Esophagus (tissue), 2 donors: ENCODE measurements at regions not wholly inside any gene's neighbourhood (a gene's known extent, or its start where the extent isn't known, plus 50 kb on each side); places are given as distances from the start of the nearest gene placed in this dataset.

ENCODE experiments used
- H3K27ac ChIP-seq, 2 donors: one replicate each; pipeline ENCODE4 v1.5.1; 2013; ENCODE audit warnings: low read depth in 2 of 2, mild to moderate bottlenecking in 2 of 2, inconsistent platforms in 1 of 2, low read length in 1 of 2, moderate library complexity in 1 of 2
- H3K27me3 ChIP-seq, 2 donors: one replicate each; pipeline ENCODE4 v1.6.1; 2013; ENCODE audit warnings: low read length in 2 of 2, control low read depth in 1 of 2, mild to moderate bottlenecking in 1 of 2; ENCODE audit not compliant: insufficient read depth in 2 of 2, control insufficient read depth in 1 of 2
- H3K36me3 ChIP-seq, 2 donors: one replicate each; pipeline ENCODE4 v1.6.1; 2013; ENCODE audit warnings: low read length in 1 of 2; ENCODE audit not compliant: control insufficient read depth in 2 of 2, insufficient read depth in 2 of 2
- H3K4me1 ChIP-seq, 2 donors: one replicate each; pipeline ENCODE4 v1.6.1; 2013; ENCODE audit warnings: low read length in 1 of 2; ENCODE audit not compliant: control insufficient read depth in 2 of 2, insufficient read depth in 2 of 2
- H3K4me3 ChIP-seq, 2 donors: one replicate each; pipeline ENCODE4 v1.5.1; 2013; ENCODE audit warnings: low read length in 2 of 2, mild to moderate bottlenecking in 2 of 2, low read depth in 1 of 2, moderate library complexity in 1 of 2
- H3K9me3 ChIP-seq, 2 donors: one replicate each; pipeline ENCODE4 v1.6.1; 2013; ENCODE audit warnings: mild to moderate bottlenecking in 2 of 2, low read depth in 1 of 2, low read length in 1 of 2, moderate library complexity in 1 of 2; ENCODE audit not compliant: control insufficient read depth in 2 of 2, insufficient read depth in 1 of 2
- WGBS, 2 donors: extraction: QIAGEN DNeasy Blood & Tissue Kit; methylation state at CpG; one replicate each; pipeline ENCODE4 v1.1.7; 2013; 5-methylcytosine and 5-hydroxymethylcytosine counted together
- donor health status: healthy with polysubstance abuse.
- donor health status: Bipolar disorder and iron deficiency.

DNA sequence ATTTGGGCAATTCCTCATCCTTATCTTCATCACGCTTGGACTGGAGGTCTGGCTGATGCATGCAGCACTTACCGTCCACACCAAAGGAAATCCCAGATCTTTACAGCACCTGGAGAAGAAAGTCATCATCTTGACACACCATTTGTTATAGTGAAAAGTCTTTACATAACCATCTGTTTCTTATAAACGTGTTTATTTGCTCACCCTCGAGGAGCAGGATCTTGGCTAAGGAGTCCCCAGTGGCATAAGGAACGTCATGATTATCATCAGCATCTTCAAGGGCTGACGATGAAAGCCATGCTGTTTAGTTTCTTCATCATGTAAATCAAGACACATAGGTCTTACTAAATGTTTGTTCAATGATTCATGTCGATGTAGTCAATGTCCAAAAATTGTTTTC lies 248.8 kb upstream of the ELAC2 start:
- 32 to 38% methylated on average over 7 of the region's 7 CpGs for WGBS, 2 donors
- no peak overlapping the region for H3K27ac ChIP-seq
- H3K4me3 ChIP-seq, result no peak overlapping the region
- H3K27me3 ChIP-seq, result no peaks in the 10 kb centered on the region
- no peaks in the 10 kb centered on the region for H3K9me3 ChIP-seq
- H3K4me1 ChIP-seq, result no peaks in the 10 kb centered on the region
- H3K36me3 ChIP-seq, result no peaks in the 10 kb centered on the region

DNA sequence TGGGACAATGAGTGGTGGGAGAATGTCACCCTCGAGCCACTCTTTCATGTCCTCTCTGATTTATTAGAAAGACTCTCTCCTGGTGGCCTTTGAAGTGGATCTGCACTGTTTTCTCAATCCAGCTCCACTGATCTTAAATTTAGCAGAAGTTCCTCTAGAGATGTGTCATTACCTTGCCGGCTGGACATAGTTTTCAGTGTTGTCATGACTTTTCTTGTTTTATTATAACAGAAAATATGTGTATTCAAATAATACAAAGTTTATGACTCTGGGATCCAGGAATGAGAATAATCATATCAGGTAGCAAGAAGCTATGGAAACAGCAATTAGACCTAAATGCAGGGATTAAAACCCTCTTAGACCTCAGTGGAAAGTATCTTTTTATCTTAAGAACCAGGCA lies 247.5 kb upstream of the ELAC2 start:
- no peak overlapping the region for H3K4me3 ChIP-seq

DNA sequence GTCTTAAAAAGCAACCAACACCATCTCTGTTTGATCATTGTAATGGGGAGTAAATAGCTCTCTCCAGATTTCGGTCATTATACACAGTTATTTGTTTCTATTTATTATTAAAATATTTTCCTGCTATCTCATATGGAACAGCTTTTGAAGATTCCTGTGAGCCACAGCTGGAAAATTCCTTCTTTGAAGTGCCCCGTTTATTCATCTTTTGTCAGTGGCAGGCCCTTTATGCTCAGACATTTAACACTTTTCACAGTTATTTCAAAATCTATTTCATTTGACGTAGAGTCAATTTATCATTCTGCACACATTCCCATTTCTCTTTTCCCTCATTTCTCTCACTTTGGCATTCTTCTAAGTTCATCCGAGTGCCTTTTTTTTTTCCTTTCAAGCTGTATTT lies 245.9 kb upstream of the ELAC2 start:
- Histone ChIP-seq H3K27me3 (no peaks in the 10 kb centered on the region), H3K4me1 (no peaks in the 10 kb centered on the region), H3K36me3 (no peaks in the 10 kb centered on the region), H3K4me3 (no peak overlapping the region), H3K27ac (no peak overlapping the region), H3K9me3 (no peaks in the 10 kb centered on the region)
- 55 to 57% methylated on average over 4 of the region's 4 CpGs for WGBS, 2 donors

More for the DNA sequence above, 247.5 kb upstream of the ELAC2 start:
- WGBS, 2 donors, result 55 to 61% methylated on average over 2 of the region's 2 CpGs
- Histone ChIP-seq H3K4me1 (no peaks in the 10 kb centered on the region), H3K27me3 (no peaks in the 10 kb centered on the region), H3K9me3 (no peaks in the 10 kb centered on the region), H3K36me3 (no peaks in the 10 kb centered on the region), H3K27ac (no peak overlapping the region)

DNA sequence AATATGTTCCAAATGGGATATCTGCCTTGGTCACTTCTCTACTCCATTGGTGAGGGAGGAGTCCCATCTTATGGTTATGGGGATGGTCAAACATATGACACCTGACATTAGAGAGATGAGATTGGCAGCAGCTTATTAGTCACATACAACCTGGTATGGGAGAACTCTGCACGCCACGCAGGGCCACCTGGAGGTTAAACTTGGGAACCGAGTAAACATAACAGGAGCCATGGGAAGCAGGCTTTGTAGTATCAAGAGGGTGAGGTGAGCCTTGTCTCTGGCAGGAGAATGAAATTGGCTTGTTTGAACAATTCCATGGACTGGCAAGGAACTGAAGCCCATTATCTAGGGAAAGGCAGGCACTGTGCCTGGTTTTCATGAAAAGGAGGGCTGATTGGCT lies 238.7 kb upstream of the ELAC2 start:
- Histone ChIP-seq H3K36me3 (no peaks in the 10 kb centered on the region), H3K27me3 (no peaks in the 10 kb centered on the region), H3K4me1 (no peaks in the 10 kb centered on the region), H3K27ac (no peak overlapping the region), H3K9me3 (no peaks in the 10 kb centered on the region), H3K4me3 (no peak overlapping the region)
- 80 to 82% methylated on average over 3 of the region's 3 CpGs for WGBS, 2 donors

DNA sequence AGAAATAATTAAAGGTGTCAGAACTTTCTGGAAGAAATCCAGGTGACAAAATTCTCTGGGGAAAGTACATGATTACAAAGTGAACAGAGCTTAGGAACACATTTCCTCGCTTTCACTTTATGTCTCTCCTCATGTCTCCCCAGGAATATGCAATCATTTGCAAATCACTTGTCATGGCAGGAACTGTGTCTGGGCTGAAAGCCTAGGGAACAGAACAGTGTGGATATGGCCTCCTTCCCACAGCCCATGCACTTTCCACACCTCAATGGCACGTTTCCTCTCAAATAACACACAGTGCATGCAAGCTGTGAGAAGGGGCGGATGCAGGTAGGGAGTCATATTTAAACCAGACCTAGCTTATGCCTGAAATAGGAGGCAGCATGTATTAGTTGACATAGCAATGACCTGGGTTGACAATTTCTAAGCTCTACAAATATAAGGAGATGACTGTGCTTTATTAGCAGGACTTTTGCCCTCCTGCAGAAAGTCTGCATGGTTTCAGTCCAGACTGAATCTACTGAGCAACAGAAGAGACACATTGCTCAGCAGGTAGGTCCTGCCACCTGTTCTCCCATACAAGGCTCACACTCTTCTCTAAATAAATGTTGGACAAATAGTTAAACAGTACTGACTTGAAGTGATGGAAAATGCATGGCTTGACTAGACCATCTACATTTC lies 236.0 kb upstream of the ELAC2 start:
- no peaks in the 10 kb centered on the region for H3K36me3 ChIP-seq
- 65 to 68% methylated on average over 3 of the region's 3 CpGs for WGBS, 2 donors
- H3K4me1 ChIP-seq, result no peaks in the 10 kb centered on the region
- no peak overlapping the region for H3K27ac ChIP-seq
- no peaks in the 10 kb centered on the region for H3K9me3 ChIP-seq
- H3K4me3 ChIP-seq, result no peak overlapping the region
- H3K27me3 ChIP-seq, result no peaks in the 10 kb centered on the region

DNA sequence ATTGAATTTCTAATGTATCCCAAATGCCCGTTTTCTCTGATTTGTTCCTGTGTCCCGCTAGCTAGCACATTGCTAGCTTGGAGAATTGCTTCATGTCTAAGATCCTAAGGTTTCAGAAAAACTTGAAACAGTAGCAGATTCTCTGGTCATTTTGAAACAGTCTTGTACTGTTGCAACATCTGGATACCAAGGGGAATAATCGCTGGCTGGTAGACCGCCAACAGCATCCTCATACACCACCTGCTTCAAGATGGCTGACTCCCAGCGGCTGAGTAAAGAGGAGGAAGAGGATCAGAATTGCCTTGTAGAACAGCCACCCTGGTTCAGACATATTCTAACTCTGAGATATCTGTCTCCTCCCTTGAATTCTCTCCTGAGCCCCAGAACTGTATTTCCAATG lies 226.7 kb upstream of the ELAC2 start:
- Histone ChIP-seq H3K9me3 (no peaks in the 10 kb centered on the region), H3K27ac (no peak overlapping the region), H3K36me3 (no peaks in the 10 kb centered on the region), H3K4me3 (no peak overlapping the region), H3K4me1 (no peaks in the 10 kb centered on the region), H3K27me3 (no peaks in the 10 kb centered on the region)
- 77 to 86% methylated on average over 5 of the region's 5 CpGs for WGBS, 2 donors

DNA sequence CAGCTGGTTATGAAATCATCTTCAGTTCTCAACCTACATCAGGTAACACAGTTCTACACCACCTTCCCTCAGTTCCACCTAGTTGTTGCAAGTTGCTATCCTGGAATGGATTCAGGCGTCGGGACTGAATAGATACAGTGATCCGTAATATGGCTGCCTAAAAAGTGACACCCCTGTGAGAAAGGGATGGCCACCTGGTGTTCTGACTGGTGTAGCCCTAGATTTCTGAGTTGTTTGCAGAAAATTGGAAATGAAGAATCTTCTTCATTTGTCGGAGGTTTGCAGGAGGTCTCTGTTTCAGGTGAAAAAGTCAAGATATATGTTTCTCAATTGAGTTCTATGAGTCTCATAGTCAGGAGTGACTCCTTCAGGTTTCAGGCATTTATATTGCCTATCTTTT lies 225.8 kb upstream of the ELAC2 start:
- Histone ChIP-seq H3K9me3 (no peaks in the 10 kb centered on the region), H3K27me3 (no peaks in the 10 kb centered on the region), H3K4me3 (no peak overlapping the region), H3K36me3 (no peaks in the 10 kb centered on the region), H3K4me1 (no peaks in the 10 kb centered on the region), H3K27ac (no peak overlapping the region)
- 80 to 92% methylated on average over 4 of the region's 4 CpGs for WGBS, 2 donors

DNA sequence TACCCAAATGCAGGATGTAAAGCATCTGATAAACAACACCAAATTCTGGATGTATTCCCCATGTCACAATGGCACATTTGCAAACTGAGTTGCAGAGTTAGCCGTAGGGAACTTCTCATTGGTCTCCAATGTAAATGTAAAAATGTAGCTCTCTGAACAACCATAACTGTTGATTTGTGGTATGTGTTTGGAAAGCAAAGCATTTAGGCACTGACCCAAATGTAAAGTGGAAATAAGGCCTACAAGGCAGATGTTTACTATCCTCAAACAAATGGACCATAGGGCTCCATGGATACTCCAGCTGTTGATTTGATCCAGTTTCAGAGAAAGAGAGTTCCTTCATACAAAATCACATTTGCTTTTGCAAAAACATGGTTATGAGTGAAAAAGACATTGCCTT lies 223.0 kb upstream of the ELAC2 start:
- H3K36me3 ChIP-seq, result no peaks in the 10 kb centered on the region
- H3K9me3 ChIP-seq, result no peaks in the 10 kb centered on the region
- H3K27ac ChIP-seq, result no peak overlapping the region
- H3K27me3 ChIP-seq, result no peaks in the 10 kb centered on the region
- 81 to 82% methylated on average over 1 of the region's 1 CpG for WGBS, 2 donors
- H3K4me1 ChIP-seq, result no peaks in the 10 kb centered on the region
- no peak overlapping the region for H3K4me3 ChIP-seq

DNA sequence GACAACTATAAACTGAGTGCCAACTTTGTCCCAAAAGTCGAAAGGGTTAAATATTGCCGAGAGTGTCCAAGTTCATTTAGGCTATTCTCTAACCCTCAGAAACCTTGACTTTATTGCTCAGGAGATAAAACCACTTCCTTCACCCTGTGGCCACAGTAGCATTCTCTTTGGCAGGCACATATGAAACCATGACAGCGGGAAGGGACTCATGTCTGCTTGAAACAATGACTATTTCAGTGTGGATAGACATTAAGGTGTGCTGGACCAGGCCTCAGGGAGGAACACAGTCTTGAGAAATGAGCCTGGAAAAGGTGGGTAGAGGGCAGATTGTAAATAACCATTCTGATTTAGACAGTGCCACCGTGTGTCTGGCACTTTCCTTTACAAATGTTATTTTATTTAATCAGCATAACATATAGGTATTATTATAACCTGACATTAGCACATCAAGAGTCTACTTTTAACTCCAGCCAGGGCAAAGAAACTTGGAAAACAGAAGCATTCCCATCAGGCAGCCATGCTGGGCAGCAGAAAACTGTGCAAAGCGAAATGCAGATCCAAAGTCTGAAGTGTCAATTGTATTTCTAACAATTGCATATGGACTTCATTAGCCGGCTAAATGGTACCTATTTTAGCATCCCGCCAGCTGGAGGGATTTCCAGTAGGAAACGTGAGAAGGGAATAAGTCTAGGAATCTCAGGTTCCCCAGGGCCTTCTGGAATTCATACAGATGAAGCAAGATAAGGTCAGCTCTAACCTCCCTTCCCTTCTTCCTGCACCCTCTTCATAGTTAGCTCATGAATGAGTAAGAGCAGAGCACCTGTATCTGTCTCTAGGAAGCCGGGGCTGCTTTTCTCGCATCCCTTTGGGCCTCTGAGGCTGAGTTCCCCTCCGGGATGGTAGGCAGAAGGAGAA lies 212.8 kb upstream of the ELAC2 start:
- Histone ChIP-seq H3K27ac (no peak overlapping the region), H3K36me3 (no peaks in the 10 kb centered on the region)
- WGBS, 2 donors, result 66% methylated on average over 11 of the region's 11 CpGs

DNA sequence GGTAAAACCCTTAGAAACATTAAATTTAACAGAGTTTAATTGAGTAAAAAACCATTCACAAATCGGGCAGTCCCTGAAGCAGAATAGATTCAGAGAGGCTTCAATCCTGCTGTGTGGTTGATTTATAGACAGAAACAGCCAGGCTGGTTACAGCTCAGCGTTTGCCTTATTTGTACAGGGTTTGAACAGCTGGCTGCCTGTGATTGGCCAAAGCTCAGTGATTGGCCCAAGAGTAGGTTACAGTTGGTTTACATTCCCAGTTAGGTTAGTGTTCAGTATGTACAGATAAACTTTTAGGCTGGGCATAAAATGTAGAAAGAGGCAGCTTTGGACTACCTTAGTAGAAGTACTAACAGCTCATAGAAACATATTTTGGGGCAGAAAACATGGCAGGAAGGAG lies 210.4 kb upstream of the ELAC2 start:
- WGBS, 2 donors, result 57 to 62% methylated on average over 2 of the region's 2 CpGs
- Histone ChIP-seq H3K4me1 (no peaks in the 10 kb centered on the region), H3K27me3 (no peaks in the 10 kb centered on the region)

More for the DNA sequence above, 212.8 kb upstream of the ELAC2 start:
- Histone ChIP-seq H3K9me3 (no peaks in the 10 kb centered on the region), H3K4me1 (no peaks in the 10 kb centered on the region), H3K4me3 (no peak overlapping the region), H3K27me3 (no peaks in the 10 kb centered on the region)

More for the DNA sequence above, 210.4 kb upstream of the ELAC2 start:
- H3K4me3 ChIP-seq, result no peak overlapping the region
- H3K9me3 ChIP-seq, result no peaks in the 10 kb centered on the region
- H3K36me3 ChIP-seq, result no peaks in the 10 kb centered on the region
- no peak overlapping the region for H3K27ac ChIP-seq
